Brain microvascular endothelial cell (primary cell): ENCODE measurements at regions not wholly inside any gene's neighbourhood (a gene's known extent, or its start where the extent isn't known, plus 50 kb on each side); places are given as distances from the start of the nearest gene placed in this dataset.
"Not testable (repeated sequence)": the region's sequence is repeated elsewhere in the genome, so short reads cannot be mapped to it uniquely, and the experiment has no call there.

ENCODE experiments used
- DNase-seq: peaks from one replicate; pipeline ENCODE4 v3.0.0-alpha.2; 2020
- H3K27ac ChIP-seq: fragments of 250-450 bp; sonication (Bioruptor Pico); 2 replicates; pipeline ENCODE4 v1.5.1; 2020; ENCODE audit warnings: mild to moderate bottlenecking, moderate library complexity
- H3K27me3 ChIP-seq: fragments of 250-450 bp; sonication (Bioruptor Pico); replicated peaks from 2 replicates; pipeline ENCODE4 v1.5.1; 2020; ENCODE audit warnings: mild to moderate bottlenecking
- H3K36me3 ChIP-seq: fragments of 250-450 bp; sonication (Bioruptor Pico); replicated peaks from 2 replicates; pipeline ENCODE4 v1.5.1; 2020; ENCODE audit warnings: mild to moderate bottlenecking
- H3K4me3 ChIP-seq: 2 replicates; pipeline ENCODE4 v1.5.1; 2011; ENCODE audit warnings: low read depth, mild to moderate bottlenecking, control low read depth, low read length, moderate library complexity
- in situ Hi-C: cut with HindIII; loops from 2 replicates; pipeline ENCODE4 v1.10.0; 2017; ENCODE audit warnings: low sequenced_read_pairs, low pct_ligation_motif_present
- TF ChIP-seq, protein P1 (sequence below): IDR thresholded peaks from 2 replicates; pipeline ENCODE4 v1.5.1; 2011; ENCODE audit warnings: low read depth, mild to moderate bottlenecking, moderate library complexity, low read length, control low read depth, inconsistent platforms; ENCODE audit errors: missing control alignments

GRCh38 chr1:228648647-228649383, 86.5 kb upstream of the RHOU start:
- in situ Hi-C loops: no loop called here
- TF ChIP-seq, protein P1, sequence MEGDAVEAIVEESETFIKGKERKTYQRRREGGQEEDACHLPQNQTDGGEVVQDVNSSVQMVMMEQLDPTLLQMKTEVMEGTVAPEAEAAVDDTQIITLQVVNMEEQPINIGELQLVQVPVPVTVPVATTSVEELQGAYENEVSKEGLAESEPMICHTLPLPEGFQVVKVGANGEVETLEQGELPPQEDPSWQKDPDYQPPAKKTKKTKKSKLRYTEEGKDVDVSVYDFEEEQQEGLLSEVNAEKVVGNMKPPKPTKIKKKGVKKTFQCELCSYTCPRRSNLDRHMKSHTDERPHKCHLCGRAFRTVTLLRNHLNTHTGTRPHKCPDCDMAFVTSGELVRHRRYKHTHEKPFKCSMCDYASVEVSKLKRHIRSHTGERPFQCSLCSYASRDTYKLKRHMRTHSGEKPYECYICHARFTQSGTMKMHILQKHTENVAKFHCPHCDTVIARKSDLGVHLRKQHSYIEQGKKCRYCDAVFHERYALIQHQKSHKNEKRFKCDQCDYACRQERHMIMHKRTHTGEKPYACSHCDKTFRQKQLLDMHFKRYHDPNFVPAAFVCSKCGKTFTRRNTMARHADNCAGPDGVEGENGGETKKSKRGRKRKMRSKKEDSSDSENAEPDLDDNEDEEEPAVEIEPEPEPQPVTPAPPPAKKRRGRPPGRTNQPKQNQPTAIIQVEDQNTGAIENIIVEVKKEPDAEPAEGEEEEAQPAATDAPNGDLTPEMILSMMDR: no peak
- no peak overlapping the region for H3K4me3 ChIP-seq
- peaks cover 32% of the 10 kb centered on the region for H3K27me3 ChIP-seq
- no peaks in the 10 kb centered on the region for H3K36me3 ChIP-seq
- H3K27ac ChIP-seq: no peak overlapping the region
- DNase-seq: no peak

GRCh38 chr1:228650141-228650540, 85.1 kb upstream of the RHOU start:
- TF ChIP-seq, protein P1: no peak
- Histone ChIP-seq H3K27ac (no peak overlapping the region), H3K27me3 (peaks cover 32% of the 10 kb centered on the region), H3K4me3 (no peak overlapping the region), H3K36me3 (no peaks in the 10 kb centered on the region)
- no peak for DNase-seq
- in situ Hi-C loops: no loop called here

DNA sequence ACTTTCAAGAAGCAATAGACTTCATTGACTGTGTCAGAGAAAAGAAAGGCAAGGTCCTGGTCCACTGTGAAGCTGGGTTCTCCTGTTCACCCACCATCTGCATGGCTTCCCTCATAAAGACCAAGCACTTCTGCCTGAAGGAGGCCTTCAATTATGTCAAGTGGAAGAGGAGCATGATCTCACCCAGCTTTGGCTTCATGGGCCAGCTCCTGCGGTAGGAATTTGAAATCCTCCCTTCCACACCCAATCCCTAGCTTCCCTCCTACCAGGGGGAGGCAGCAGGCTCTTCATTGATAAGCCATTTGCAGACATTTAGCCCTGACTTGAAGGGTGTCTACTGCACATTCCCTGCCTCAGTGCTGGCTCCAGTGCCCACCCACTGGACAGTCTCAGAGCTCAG, 84.3 kb upstream of the RHOU start:
- DNase-seq: no peak
- in situ Hi-C loops: no loop called here
- no peaks in the 10 kb centered on the region for H3K36me3 ChIP-seq
- TF ChIP-seq, protein P1: no peak
- no peak overlapping the region for H3K27ac ChIP-seq
- no peak overlapping the region for H3K4me3 ChIP-seq
- H3K27me3 ChIP-seq: peaks cover 32% of the 10 kb centered on the region

DNA sequence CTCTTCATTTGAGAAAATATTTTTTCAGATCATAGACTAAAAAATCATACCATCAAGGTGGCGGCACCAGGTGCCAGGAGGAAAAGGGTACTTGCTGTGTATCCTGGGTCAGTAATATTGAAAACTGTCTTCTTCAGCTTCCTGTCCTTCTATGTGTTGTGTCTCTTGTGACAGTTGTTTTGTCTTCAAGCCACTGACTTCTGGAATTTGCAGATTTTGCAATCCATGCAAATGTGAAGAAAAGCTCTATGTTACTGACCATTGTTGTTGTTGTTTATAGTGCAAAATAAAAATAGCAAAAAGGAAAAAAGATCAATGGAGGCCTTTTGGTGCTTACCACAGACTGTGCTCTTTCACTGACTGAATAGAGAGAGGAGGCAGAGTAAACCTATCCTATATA, 83.2 kb upstream of the RHOU start:
- Histone ChIP-seq H3K4me3 (no peak overlapping the region), H3K36me3 (no peaks in the 10 kb centered on the region), H3K27ac (no peak overlapping the region), H3K27me3 (peaks cover 32% of the 10 kb centered on the region)
- TF ChIP-seq, protein P1: no peak
- in situ Hi-C loops: no loop called here
- no peak for DNase-seq

DNA sequence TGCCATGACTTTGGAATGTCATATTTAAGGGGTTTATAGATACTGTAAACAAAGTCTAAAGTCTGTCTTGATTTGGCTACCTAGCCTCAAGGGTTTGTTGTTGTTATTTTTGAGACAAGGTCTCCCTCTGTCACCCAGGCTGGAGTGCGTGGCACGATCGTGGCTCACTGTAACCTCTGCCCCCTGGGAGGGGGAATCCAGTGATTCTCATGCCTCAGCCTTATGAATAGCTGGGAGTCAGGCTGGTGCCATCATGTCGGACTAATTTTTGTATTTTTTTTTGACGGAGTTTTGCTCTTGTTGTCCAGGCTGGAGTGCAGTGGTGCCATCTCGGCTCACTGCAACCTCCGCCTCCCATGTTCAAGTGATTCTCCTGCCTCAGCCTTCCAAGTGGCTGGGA, 82.2 kb upstream of the RHOU start:
- H3K27ac ChIP-seq, H3K4me3 ChIP-seq, H3K36me3 ChIP-seq, in situ Hi-C loops, DNase-seq: not testable (repeated sequence)
- peaks cover 24% of the 10 kb centered on the region for H3K27me3 ChIP-seq

DNA sequence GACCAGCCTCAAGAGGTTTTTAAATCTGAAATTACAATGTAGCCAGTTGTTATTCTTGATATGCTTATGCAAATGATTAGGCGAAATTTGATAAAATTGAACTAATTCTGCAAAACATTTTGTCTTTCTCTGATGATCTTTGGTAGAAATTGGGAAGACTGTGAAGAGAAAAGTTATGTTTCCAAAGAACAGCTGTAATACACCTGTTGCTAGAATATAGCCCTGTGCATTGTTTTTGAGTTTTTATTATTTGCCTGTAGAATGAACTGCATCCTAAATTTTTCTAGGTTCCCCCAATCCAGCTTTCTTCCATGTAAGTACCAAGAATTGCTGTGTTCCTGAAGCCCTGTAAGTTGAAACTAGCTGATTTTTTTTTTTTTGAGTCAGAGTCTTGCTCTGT, 81.5 kb upstream of the RHOU start:
- H3K4me3 ChIP-seq: no peak overlapping the region
- no peak for DNase-seq
- H3K27me3 ChIP-seq: peaks cover 18% of the 10 kb centered on the region
- H3K36me3 ChIP-seq: no peaks in the 10 kb centered on the region
- TF ChIP-seq, protein P1: no peak
- H3K27ac ChIP-seq: no peak overlapping the region
- in situ Hi-C loops: no loop called here
